DOHH2 (cell line): ENCODE measurements at regions not wholly inside any gene's neighbourhood (a gene's known extent, or its start where the extent isn't known, plus 50 kb on each side); places are given as distances from the start of the nearest gene placed in this dataset.

ENCODE experiments used
- CTCF ChIP-seq: fragments of 200-600 bp; sonication (generic); IDR thresholded peaks from one replicate; pipeline ENCODE4 v1.5.1; 2014; ENCODE audit warnings: antibody characterized with exemption, mild to moderate bottlenecking, low read depth, low read length; ENCODE audit not compliant: poor library complexity, severe bottlenecking
- EZH2phosphoT487 ChIP-seq: fragments of 200-600 bp; sonication (generic); IDR thresholded peaks from 2 replicates; pipeline ENCODE4 v1.6.1; 2017; ENCODE audit warnings: borderline replicate concordance, mild to moderate bottlenecking, antibody characterized with exemption, low read length, moderate library complexity, mixed read lengths

DNA sequence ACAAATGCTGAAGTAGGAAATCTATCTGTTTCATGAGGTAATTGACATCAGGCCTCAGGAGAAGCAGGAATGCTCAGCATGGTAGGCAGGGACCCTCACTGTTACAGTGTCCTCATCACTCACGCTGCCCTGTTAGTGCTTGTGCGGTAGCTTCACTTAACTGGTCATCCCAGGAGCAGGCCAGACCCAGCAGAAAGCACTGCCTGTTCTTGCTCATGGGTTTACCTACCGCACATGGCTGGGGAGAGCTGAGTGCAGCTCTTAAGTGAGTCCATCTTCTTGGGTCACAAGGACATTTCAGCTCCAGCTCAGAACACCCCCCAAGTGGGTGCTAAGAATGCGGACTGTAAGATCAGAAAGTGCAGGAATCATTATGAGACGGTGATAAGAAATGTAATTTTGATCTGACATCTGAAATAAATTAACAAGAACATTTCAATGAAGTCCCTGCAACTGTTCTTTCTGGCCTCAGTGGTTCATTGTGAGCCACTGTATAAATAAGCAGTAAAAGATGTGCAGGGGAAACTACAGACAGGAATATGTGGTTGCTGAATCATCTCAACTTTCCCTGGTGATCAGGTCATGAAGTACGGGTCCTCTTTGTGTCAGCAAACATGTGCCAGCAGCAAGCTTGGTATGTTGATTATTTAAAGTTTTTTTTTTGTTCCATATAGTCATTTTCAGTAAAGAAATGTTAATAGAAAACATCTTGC is 757.7 kb upstream of the TMEM132C start:
- TF ChIP-seq CTCF (no peak), EZH2phosphoT487 (no peak)
